Muscle layer of duodenum (tissue), 2 donors: ENCODE measurements at regions not wholly inside any gene's neighbourhood (a gene's known extent, or its start where the extent isn't known, plus 50 kb on each side); places are given as distances from the start of the nearest gene placed in this dataset.

Experiments used
- H3K27ac ChIP-seq: one replicate; pipeline ENCODE4 v1.7.0; 2013; ENCODE audit warnings: mild to moderate bottlenecking, low read length
- H3K27me3 ChIP-seq: one replicate; pipeline ENCODE4 v1.7.0; 2013; ENCODE audit warnings: low read depth, mild to moderate bottlenecking, control low read depth, low read length
- H3K36me3 ChIP-seq, 2 donors: one replicate each; pipeline ENCODE4 v1.7.0; 2013; ENCODE audit warnings: low read length in 2 of 2, control low read depth in 1 of 2, mild to moderate bottlenecking in 1 of 2; ENCODE audit not compliant: insufficient read depth in 2 of 2, control insufficient read depth in 1 of 2
- H3K4me1 ChIP-seq, 2 donors: one replicate each; pipeline ENCODE4 v1.7.0; 2013; ENCODE audit warnings: low read length in 2 of 2, mild to moderate bottlenecking in 2 of 2, control low read depth in 1 of 2, moderate library complexity in 1 of 2; ENCODE audit not compliant: insufficient read depth in 2 of 2, control insufficient read depth in 1 of 2
- H3K4me3 ChIP-seq, 2 donors: one replicate each; pipeline ENCODE4 v1.7.0; 2013; ENCODE audit warnings: low read length in 2 of 2, low read depth in 1 of 2, mild to moderate bottlenecking in 1 of 2
- H3K9me3 ChIP-seq, 2 donors: one replicate each; pipeline ENCODE4 v1.7.0; 2013; ENCODE audit warnings: low read length in 2 of 2, control low read depth in 1 of 2, mild to moderate bottlenecking in 1 of 2; ENCODE audit not compliant: control insufficient read depth in 1 of 2
- donor health status: healthy.

GRCh38 chr4:176902710-176903323, 110.1 kb upstream of the VEGFC start:
- no peak overlapping the region for H3K4me3 ChIP-seq
- H3K9me3 ChIP-seq: no peaks in the 10 kb centered on the region
- H3K27ac ChIP-seq: no peak overlapping the region
- H3K27me3 ChIP-seq: no peaks in the 10 kb centered on the region
- peaks cover 0 to 5% of the 10 kb centered on the region in 2 donors for H3K36me3 ChIP-seq
- H3K4me1 ChIP-seq: no peaks in the 10 kb centered on the region

DNA sequence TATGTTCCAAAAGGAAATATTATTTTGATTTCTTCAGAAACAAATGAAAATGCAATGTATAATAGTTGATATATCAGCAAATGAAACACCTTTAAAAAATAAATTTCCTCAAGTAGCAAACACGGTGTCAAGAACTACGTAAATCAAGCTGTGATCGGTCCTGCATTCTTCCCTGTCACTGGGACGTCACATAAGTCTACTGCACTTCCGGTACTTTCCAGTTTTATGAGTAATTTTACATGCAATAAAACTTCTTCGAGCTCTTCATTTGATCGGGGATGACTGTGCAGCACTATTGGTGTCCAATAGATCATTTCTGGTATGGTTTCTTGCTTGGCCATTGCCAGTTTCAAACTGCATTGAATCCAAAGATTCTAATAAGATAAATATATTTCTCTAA, 114.0 kb upstream of the VEGFC start:
- Histone ChIP-seq H3K4me1 (no peaks in the 10 kb centered on the region), H3K9me3 (no peaks in the 10 kb centered on the region), H3K27me3 (no peaks in the 10 kb centered on the region), H3K27ac (no peak overlapping the region), H3K4me3 (no peak overlapping the region), H3K36me3 (peaks cover 0 to 5% of the 10 kb centered on the region in 2 donors)

- Histone ChIP-seq H3K36me3 (no peaks in the 10 kb centered on the region), H3K4me3 (no peak overlapping the region), H3K27ac (no peak overlapping the region), H3K4me1 (no peaks in the 10 kb centered on the region), H3K27me3 (no peaks in the 10 kb centered on the region), H3K9me3 (peaks cover 0 to 11% of the 10 kb centered on the region in 2 donors)
These were observed 117.9 kb upstream of the VEGFC start for GRCh38 chr4:176910646-176911045.

GRCh38 chr4:176919631-176920030, 126.9 kb upstream of the VEGFC start:
- no peak overlapping the region for H3K4me3 ChIP-seq
- H3K27ac ChIP-seq: no peak overlapping the region
- H3K9me3 ChIP-seq: peaks cover 0 to 5% of the 10 kb centered on the region in 2 donors

GRCh38 chr4:176920694-176921093, 128.0 kb upstream of the VEGFC start:
- H3K4me1 ChIP-seq: no peaks in the 10 kb centered on the region
- no peak overlapping the region for H3K27ac ChIP-seq

More at GRCh38 chr4:176919631-176920030, 126.9 kb upstream of the VEGFC start:
- Histone ChIP-seq H3K36me3 (no peaks in the 10 kb centered on the region), H3K4me1 (no peaks in the 10 kb centered on the region), H3K27me3 (no peaks in the 10 kb centered on the region)

GRCh38 chr4:176921256-176921655, 128.5 kb upstream of the VEGFC start:
- H3K36me3 ChIP-seq: no peaks in the 10 kb centered on the region
- H3K4me1 ChIP-seq: no peaks in the 10 kb centered on the region
- no peak overlapping the region for H3K27ac ChIP-seq
- H3K4me3 ChIP-seq: no peak overlapping the region
- H3K27me3 ChIP-seq: no peaks in the 10 kb centered on the region
- H3K9me3 ChIP-seq: no peaks in the 10 kb centered on the region

More at GRCh38 chr4:176920694-176921093, 128.0 kb upstream of the VEGFC start:
- Histone ChIP-seq H3K36me3 (no peaks in the 10 kb centered on the region), H3K9me3 (no peaks in the 10 kb centered on the region), H3K27me3 (no peaks in the 10 kb centered on the region), H3K4me3 (no peak overlapping the region)

GRCh38 chr4:176924238-176924637, 131.5 kb upstream of the VEGFC start:
- Histone ChIP-seq H3K27me3 (no peaks in the 10 kb centered on the region), H3K4me1 (no peaks in the 10 kb centered on the region), H3K4me3 (no peak overlapping the region), H3K36me3 (no peaks in the 10 kb centered on the region), H3K27ac (no peak overlapping the region), H3K9me3 (no peaks in the 10 kb centered on the region)

DNA sequence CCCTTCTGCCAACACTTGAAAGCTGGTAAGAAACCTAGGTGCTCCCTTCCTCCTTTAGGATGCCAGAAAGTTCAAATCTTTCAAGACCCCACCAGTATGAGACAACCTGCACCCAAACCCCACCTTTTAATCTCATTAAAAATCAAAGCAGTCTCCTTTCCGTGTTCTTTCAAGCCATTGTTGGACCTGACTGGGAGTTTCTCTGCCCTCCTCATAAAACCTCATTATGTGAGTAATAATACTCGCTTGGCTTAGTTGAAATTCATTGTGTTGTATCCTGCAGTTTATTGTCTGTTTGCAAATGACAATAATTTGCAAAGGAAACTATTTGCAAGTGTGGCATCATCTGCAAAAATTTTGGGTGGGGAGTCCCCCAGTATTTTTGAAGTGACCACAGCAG, 133.2 kb upstream of the VEGFC start:
- no peaks in the 10 kb centered on the region for H3K4me1 ChIP-seq
- no peak overlapping the region for H3K4me3 ChIP-seq
- no peaks in the 10 kb centered on the region for H3K27me3 ChIP-seq
- no peak overlapping the region for H3K27ac ChIP-seq
- no peaks in the 10 kb centered on the region for H3K9me3 ChIP-seq
- no peaks in the 10 kb centered on the region for H3K36me3 ChIP-seq

DNA sequence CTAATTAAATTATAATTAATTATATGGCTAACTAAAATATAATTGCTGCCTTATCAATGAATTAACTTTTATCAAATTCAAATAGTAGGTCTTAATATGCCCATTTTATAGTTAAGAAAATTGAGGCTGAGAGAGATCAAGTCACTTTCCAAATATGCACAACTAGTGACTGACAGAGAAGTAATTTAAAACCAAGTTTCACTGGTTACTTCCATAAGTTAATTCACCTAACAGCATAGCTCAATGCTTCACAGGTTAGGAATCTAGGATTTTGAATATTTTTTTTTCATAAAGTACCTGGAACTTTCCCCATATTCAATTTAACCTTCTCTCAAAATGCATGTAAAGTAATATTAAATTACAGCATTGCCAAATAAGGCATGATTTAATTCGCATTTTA, 134.4 kb upstream of the VEGFC start:
- Histone ChIP-seq H3K36me3 (no peaks in the 10 kb centered on the region), H3K27me3 (no peaks in the 10 kb centered on the region), H3K27ac (no peak overlapping the region), H3K4me3 (no peak overlapping the region), H3K9me3 (no peaks in the 10 kb centered on the region), H3K4me1 (no peaks in the 10 kb centered on the region)

- Histone ChIP-seq H3K27me3 (no peaks in the 10 kb centered on the region), H3K4me1 (no peaks in the 10 kb centered on the region)
These were observed 134.9 kb upstream of the VEGFC start for GRCh38 chr4:176927664-176928063.

DNA sequence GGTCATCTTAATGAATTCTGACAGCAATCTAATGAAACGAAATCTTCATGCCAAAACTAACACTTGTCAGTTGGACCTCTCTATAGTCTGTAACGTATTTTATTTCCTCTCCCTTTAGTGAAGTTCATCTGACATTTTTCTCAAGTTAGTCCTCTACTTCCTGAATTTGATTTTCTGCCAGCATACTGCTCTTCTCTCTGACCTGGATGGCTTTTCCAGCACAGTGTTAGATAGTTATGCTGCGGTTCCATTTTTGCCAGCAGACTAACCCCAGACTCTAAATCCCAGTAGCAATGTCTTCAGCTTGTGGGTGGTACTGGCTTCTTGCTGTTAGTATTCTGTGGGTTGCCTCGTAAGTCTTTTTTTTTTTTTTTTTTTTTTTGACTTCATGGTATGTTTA, 146.7 kb upstream of the VEGFC start:
- no peaks in the 10 kb centered on the region for H3K36me3 ChIP-seq
- no peaks in the 10 kb centered on the region for H3K4me1 ChIP-seq
- H3K27ac ChIP-seq: no peak overlapping the region
- H3K9me3 ChIP-seq: no peaks in the 10 kb centered on the region
- no peaks in the 10 kb centered on the region for H3K27me3 ChIP-seq
- H3K4me3 ChIP-seq: no peak overlapping the region

More at GRCh38 chr4:176927664-176928063, 134.9 kb upstream of the VEGFC start:
- no peaks in the 10 kb centered on the region for H3K36me3 ChIP-seq
- H3K9me3 ChIP-seq: no peaks in the 10 kb centered on the region
- H3K4me3 ChIP-seq: no peak overlapping the region
- H3K27ac ChIP-seq: no peak overlapping the region

- Histone ChIP-seq H3K36me3 (no peaks in the 10 kb centered on the region), H3K27me3 (no peaks in the 10 kb centered on the region), H3K4me3 (no peak overlapping the region), H3K27ac (no peak overlapping the region), H3K4me1 (no peaks in the 10 kb centered on the region), H3K9me3 (no peaks in the 10 kb centered on the region)
These were observed 152.6 kb upstream of the VEGFC start for GRCh38 chr4:176945334-176945733.
